ENCODE measurements at regions not wholly inside any gene's neighbourhood (a gene's known extent, or its start where the extent isn't known, plus 50 kb on each side); places are given as distances from the start of the nearest gene placed in this dataset.

DNA sequence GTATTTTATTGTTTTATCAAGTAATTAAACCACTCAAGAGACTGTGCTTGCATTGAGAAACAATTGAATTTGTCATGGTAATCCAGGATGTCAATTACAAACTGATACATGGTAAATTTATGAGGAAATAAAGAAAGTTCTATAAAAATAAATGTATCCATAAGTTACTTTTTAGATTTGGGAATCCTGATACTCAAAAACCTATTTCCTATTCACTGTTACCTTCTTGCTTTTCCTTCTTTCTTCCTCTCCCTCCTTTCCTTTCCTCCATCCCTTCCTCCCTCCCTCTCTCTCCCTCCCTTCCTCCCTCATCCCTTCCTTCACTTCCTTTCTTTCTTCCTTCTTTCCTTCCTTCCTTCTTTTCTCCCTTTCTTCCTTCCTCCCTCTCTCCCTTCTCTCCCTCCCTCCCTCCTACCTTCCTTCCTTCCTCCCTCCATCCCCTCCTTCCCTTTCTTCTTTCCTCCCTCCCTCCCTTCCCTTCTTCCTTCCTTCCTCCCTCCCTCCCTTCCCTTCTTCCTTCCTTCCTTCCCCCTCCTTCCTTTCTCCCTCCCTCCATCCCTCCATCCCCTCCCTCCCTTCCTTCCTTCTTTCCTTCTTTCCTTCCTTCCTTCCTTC lies 1299.1 kb upstream of the ZEB2 start:
- Histone ChIP-seq H3K27ac (no peak overlapping the region), H3K36me3 (no peaks in the 10 kb centered on the region), H3K9me3 (no peaks in the 10 kb centered on the region), H3K4me1 (no peaks in the 10 kb centered on the region), H3K4me3 (no peak overlapping the region), H3K27me3 (no peaks in the 10 kb centered on the region)
- no peak for TF ChIP-seq POLR2A (IDR thresholded peaks at IDR 0.05)
- no peak for TF ChIP-seq CTCF (IDR thresholded peaks at IDR 0.05)
- DNase-seq = no peak

GRCh38 chr2:145815933-145816332 lies 1296.0 kb upstream of the ZEB2 start:
- H3K4me3 ChIP-seq = no peak overlapping the region
- H3K27ac ChIP-seq = no peak overlapping the region
- no peaks in the 10 kb centered on the region for H3K9me3 ChIP-seq
- DNase-seq = no peak
- no peaks in the 10 kb centered on the region for H3K36me3 ChIP-seq
- no peaks in the 10 kb centered on the region for H3K27me3 ChIP-seq
- H3K4me1 ChIP-seq = no peaks in the 10 kb centered on the region
- TF ChIP-seq POLR2A (IDR thresholded peaks at IDR 0.05) = no peak
- TF ChIP-seq CTCF (IDR thresholded peaks at IDR 0.05) = no peak

- Histone ChIP-seq H3K4me1 (no peaks in the 10 kb centered on the region), H3K27ac (no peak overlapping the region), H3K36me3 (no peaks in the 10 kb centered on the region), H3K27me3 (no peaks in the 10 kb centered on the region), H3K9me3 (no peaks in the 10 kb centered on the region), H3K4me3 (no peak overlapping the region)
- TF ChIP-seq CTCF (IDR thresholded peaks at IDR 0.05) (no peak), POLR2A (IDR thresholded peaks at IDR 0.05) (no peak)
- DNase-seq = no peak
Observed at GRCh38 chr2:145813481-145813880, 1293.6 kb upstream of the ZEB2 start.

GRCh38 chr2:145812165-145812554 lies 1292.2 kb upstream of the ZEB2 start:
- DNase-seq = no peak
- no peaks in the 10 kb centered on the region for H3K36me3 ChIP-seq
- TF ChIP-seq CTCF (IDR thresholded peaks at IDR 0.05) = no peak
- no peak for TF ChIP-seq POLR2A (IDR thresholded peaks at IDR 0.05)
- H3K27me3 ChIP-seq = no peaks in the 10 kb centered on the region
- H3K4me3 ChIP-seq = no peak overlapping the region
- no peak overlapping the region for H3K27ac ChIP-seq
- H3K4me1 ChIP-seq = no peaks in the 10 kb centered on the region
- no peaks in the 10 kb centered on the region for H3K9me3 ChIP-seq

- no peaks in the 10 kb centered on the region for H3K4me1 ChIP-seq
- H3K36me3 ChIP-seq = no peaks in the 10 kb centered on the region
- no peaks in the 10 kb centered on the region for H3K27me3 ChIP-seq
- no peak for DNase-seq
- TF ChIP-seq POLR2A (IDR thresholded peaks at IDR 0.05) = no peak
- no peak for TF ChIP-seq CTCF (IDR thresholded peaks at IDR 0.05)
- H3K4me3 ChIP-seq = no peak overlapping the region
- H3K27ac ChIP-seq = no peak overlapping the region
- no peaks in the 10 kb centered on the region for H3K9me3 ChIP-seq
Observed at GRCh38 chr2:145811276-145812164, 1291.6 kb upstream of the ZEB2 start.

Data from Peyer's patch (tissue), 4 donors.